GM10248 (cell line): ENCODE measurements at regions not wholly inside any gene's neighbourhood (a gene's known extent, or its start where the extent isn't known, plus 50 kb on each side); places are given as distances from the start of the nearest gene placed in this dataset.

Source experiments
- CTCF ChIA-PET: fragments of 300-600 bp; sonication (Branson Sonifier 250); formaldehyde crosslinking; extraction: SDS; loops from one replicate; lab custom pipeline; 2021; ENCODE audit warnings: antibody characterized with exemption; lab: Yijun Ruan, JAX
- POLR2A ChIA-PET: fragments of 350-650 bp; sonication (Branson Sonifier 250); formaldehyde crosslinking; extraction: SDS; loops from one replicate; lab custom pipeline; 2020; ENCODE audit warnings: antibody characterized with exemption; lab: Yijun Ruan, JAX
- DNase-seq: peaks from one replicate; pipeline ENCODE4 v3.0.0; 2012; ENCODE audit errors: extremely low spot score
- CTCF ChIP-seq: IDR thresholded peaks from 2 replicates; pipeline ENCODE4 v1.5.1; 2012; ENCODE audit warnings: mild to moderate bottlenecking, low read depth; ENCODE audit errors: extremely low read depth, missing control alignments, control extremely low read depth

- CTCF ChIA-PET: interaction anchor here (0.5 to 17.8 kb wide), 11 partner anchors 9 to 94 kb away, joined by 3 to 322 read pairs (median 9); no protein-coding TSS in a partner anchor
- no peak for TF ChIP-seq CTCF
- POLR2A ChIA-PET: interaction anchor here (1.3 kb wide), 1 partner anchor 98 kb away, joined by 3 read pairs; no protein-coding TSS in a partner anchor
- no peak for DNase-seq
These were observed 102.3 kb downstream of the DAD1 start for GRCh38 chr14:22486675-22487074.

GRCh38 chr14:22485649-22486048 is 103.4 kb downstream of the DAD1 start:
- no peak for DNase-seq
- CTCF ChIA-PET: interaction anchor here (0.9 to 17.8 kb wide), 14 partner anchors 9 to 166 kb away, joined by 3 to 322 read pairs (median 6); no protein-coding TSS in a partner anchor
- POLR2A ChIA-PET: interaction anchor here (0.8 kb wide), 1 partner anchor 24 kb away, joined by 3 read pairs; no protein-coding TSS in a partner anchor

GRCh38 chr14:22485178-22485577 is 103.8 kb downstream of the DAD1 start:
- ChIA-PET POLR2A (interaction anchor here (0.8 kb wide), 1 partner anchor 25 kb away, joined by 3 read pairs; no protein-coding TSS in a partner anchor), CTCF (interaction anchor here (0.8 to 17.8 kb wide), 17 partner anchors 8 to 166 kb away, joined by 3 to 322 read pairs (median 5); no protein-coding TSS in a partner anchor)
- no peak for TF ChIP-seq CTCF
- DNase-seq: no peak

More at GRCh38 chr14:22485649-22486048, 103.4 kb downstream of the DAD1 start:
- no peak for TF ChIP-seq CTCF

- ChIA-PET POLR2A (interaction anchor here (1.0 kb wide), 1 partner anchor 100 kb away, joined by 3 read pairs; no protein-coding TSS in a partner anchor), CTCF (interaction anchor here (0.8 to 17.8 kb wide), 17 partner anchors 8 to 171 kb away, joined by 3 to 322 read pairs (median 5); no protein-coding TSS in a partner anchor)
- no peak for DNase-seq
- TF ChIP-seq CTCF: no peak
These were observed 104.4 kb downstream of the DAD1 start for GRCh38 chr14:22484632-22485031.

- no peak for DNase-seq
- POLR2A ChIA-PET: interaction anchor here (1.0 kb wide), 1 partner anchor 99 kb away, joined by 3 read pairs; no protein-coding TSS in a partner anchor
- CTCF ChIA-PET: interaction anchor here (0.8 to 17.8 kb wide), 15 partner anchors 10 to 170 kb away, joined by 3 to 322 read pairs (median 5); no protein-coding TSS in a partner anchor
- TF ChIP-seq CTCF: no peak
These were observed 105.0 kb downstream of the DAD1 start for GRCh38 chr14:22483863-22484593.

- TF ChIP-seq CTCF: no peak
- ChIA-PET POLR2A (no interaction called here), CTCF (interaction anchor here (0.7 to 17.8 kb wide), 8 partner anchors 11 to 91 kb away, joined by 3 to 322 read pairs (median 24); no protein-coding TSS in a partner anchor)
- no peak for DNase-seq
These were observed 106.1 kb downstream of the DAD1 start for GRCh38 chr14:22482782-22483553.
